22Rv1 (cell line): ENCODE measurements at regions not wholly inside any gene's neighbourhood (a gene's known extent, or its start where the extent isn't known, plus 50 kb on each side); places are given as distances from the start of the nearest gene placed in this dataset.

Experiments used
- H3K27ac ChIP-seq: fragments of 450-650 bp; 2 replicates; pipeline ENCODE4 v1.5.1; 2017
- ZFX ChIP-seq: fragments of 450-650 bp; IDR thresholded peaks from 2 replicates; pipeline ENCODE4 v1.6.1; 2017; ENCODE audit warnings: antibody characterized with exemption, borderline replicate concordance
- TF ChIP-seq, protein P1 (sequence below): fragments of 450-650 bp; IDR thresholded peaks from 2 replicates; pipeline ENCODE4 v1.5.1; 2017; ENCODE audit warnings: mild to moderate bottlenecking

DNA sequence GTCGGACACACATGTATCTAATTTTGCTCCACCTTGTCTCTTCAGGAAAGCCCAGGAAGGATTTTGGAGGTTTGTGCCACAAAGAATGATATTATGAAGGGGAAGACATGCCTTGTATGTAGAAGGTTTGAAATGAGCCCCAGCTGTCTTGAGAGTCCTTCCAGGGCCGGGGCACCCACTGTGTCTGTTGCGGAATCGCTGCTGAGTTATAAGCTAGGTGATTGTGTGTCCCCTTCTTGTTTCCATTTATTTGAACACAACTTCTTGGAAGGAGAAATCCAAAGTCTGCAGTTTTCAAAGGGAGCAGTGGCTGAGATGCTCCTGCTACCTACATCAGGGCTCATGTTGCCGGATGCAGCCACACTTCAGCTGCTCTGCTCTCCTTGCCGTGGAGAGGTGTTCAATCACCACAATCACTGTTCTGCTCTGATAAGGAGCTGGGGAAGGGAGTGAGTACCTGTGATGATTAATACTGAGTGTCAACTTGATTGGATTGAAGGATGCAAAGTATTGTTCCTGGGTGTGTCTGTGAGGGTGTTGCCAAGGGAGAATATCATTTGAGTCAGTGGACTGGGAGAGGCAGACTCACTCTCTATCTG is 828.6 kb downstream of the QKI start:
- TF ChIP-seq ZFX, result no peak
- TF ChIP-seq, protein P1, sequence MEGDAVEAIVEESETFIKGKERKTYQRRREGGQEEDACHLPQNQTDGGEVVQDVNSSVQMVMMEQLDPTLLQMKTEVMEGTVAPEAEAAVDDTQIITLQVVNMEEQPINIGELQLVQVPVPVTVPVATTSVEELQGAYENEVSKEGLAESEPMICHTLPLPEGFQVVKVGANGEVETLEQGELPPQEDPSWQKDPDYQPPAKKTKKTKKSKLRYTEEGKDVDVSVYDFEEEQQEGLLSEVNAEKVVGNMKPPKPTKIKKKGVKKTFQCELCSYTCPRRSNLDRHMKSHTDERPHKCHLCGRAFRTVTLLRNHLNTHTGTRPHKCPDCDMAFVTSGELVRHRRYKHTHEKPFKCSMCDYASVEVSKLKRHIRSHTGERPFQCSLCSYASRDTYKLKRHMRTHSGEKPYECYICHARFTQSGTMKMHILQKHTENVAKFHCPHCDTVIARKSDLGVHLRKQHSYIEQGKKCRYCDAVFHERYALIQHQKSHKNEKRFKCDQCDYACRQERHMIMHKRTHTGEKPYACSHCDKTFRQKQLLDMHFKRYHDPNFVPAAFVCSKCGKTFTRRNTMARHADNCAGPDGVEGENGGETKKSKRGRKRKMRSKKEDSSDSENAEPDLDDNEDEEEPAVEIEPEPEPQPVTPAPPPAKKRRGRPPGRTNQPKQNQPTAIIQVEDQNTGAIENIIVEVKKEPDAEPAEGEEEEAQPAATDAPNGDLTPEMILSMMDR, result no peak
- no peak overlapping the region for H3K27ac ChIP-seq

DNA sequence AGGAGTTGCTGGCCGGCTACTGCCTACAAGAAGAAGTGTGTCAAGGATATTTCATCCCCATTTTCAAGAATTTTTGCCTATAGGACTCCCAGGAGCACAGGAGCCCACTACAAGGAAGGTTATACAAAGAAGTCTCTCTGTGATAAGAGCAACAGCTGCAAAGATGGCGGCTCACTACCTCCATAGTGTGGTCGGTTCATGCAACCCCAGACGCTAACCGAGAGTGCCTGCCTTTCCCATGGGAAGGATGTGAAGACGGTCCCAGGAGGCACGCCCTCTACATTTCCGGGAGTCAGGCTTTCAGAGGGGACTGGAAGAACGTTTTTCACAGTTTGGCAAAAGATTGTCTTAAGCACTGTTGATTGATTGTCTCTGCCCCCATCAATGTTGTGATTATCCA is 816.3 kb downstream of the QKI start:
- TF ChIP-seq ZFX, result no peak
- TF ChIP-seq, protein P1, result no peak
- H3K27ac ChIP-seq, result no peak overlapping the region

DNA sequence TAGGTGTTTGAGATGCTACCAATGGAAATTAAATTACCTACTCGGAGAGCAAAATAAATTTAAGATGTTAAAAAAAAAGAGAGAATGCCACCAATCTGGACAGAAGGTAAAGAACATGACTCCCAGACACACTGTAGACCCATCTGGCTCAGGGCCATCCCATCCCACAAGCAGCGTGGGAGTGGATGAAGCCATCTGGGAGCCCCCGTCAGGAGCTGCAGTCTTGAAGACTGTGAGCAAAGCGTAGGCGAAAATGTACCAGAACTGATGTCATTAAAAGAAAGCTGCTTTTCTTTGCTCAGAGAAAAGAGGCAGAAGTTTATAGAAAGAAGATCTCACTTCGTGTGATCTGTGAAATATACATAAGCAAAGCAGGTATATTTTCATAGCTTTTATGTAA is 815.7 kb downstream of the QKI start:
- H3K27ac ChIP-seq, result no peak overlapping the region
- TF ChIP-seq, protein P1, result no peak
- TF ChIP-seq ZFX, result no peak

DNA sequence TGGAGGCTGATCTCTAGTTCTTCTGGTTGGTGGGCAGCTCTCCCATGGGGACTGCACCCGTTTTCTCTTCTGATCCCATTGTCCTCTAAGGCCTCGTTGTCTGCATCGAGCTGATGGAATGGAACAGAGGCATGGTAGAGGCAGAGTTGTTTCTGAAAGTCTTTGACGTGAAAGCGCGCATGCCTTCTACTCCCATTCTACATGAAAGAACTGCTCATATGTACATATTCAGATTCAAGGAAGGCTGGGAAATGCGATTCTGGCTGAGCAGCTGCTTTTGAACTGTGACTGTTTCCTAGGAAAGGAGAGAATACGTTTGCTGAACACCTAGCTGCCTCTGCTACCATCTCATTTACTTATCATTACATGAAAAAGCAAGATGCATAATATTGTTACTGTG is 815.2 kb downstream of the QKI start:
- no peak overlapping the region for H3K27ac ChIP-seq
- TF ChIP-seq, protein P1, result no peak
- TF ChIP-seq ZFX, result no peak

DNA sequence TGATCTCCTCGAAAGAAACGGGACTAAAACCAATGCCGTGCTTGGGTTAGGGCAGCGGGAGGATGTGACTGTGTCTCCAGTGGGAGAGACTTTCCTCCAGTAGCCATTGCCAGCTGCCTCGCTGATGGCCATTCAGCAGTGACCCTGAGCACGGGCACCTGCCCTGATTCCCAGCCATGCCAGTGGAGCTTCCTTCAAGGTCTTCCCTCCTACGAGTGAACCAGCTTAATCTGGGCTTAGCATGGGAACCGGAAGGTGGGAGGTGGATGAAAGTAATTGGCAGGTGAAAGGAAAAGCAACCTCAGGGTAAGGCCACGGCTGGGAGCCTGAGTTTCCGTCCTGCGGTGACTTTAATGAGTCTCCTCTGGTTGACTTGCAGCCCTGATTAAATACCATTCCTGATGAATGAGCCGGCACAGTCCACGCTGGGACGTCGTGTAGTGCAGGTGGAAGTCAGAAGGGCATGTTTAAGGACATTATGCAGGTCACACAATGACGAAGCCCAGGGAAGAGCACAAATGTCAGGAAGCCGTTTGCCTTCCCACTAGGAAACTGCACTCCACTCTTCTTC is 813.5 kb downstream of the QKI start:
- H3K27ac ChIP-seq, result no peak overlapping the region
- no peak for TF ChIP-seq ZFX
- TF ChIP-seq, protein P1, result no peak

DNA sequence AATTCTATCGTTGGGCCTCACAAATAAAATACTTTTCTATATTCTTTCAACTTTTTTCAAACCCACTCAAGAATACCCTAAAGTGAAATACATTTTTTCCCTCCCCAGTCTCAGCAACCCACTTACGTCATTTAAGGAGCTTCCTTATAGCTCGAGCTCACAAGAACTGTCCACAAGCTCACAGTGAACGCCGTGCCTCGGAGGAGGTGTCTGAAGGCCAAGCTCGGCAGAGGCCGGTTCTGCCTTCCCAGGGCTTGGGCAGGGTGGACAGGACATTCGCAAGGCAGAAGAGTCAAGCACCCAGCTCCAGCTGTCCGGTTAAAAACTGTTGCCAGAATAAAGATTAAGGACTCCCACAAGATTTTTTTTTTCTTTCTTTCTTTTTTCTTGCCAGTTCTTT is 802.3 kb downstream of the QKI start:
- no peak for TF ChIP-seq ZFX
- TF ChIP-seq, protein P1, result no peak
- H3K27ac ChIP-seq, result no peak overlapping the region

DNA sequence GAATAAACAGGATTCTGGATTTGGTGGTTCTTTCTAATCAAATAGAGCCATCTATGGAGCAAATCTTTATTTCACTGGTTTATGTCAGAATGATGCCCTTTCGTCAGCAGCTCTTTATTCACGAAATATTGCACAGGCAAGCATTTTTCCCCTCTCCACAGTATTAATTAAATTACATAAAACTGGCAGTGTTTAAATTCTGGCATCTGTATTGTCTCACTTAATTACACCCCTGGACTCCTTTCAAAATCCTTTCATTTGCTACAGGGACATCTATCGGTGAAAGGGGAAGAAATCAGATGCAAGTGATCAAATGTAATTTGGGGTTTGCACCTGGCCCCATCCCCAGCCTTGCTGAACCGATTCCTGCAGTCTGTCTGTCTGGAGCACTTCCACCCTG is 801.9 kb downstream of the QKI start:
- TF ChIP-seq, protein P1, result no peak
- no peak for TF ChIP-seq ZFX
- H3K27ac ChIP-seq, result no peak overlapping the region
